Neuronal stem cell (in vitro differentiated cells): ENCODE measurements at regions not wholly inside any gene's neighbourhood (a gene's known extent, or its start where the extent isn't known, plus 50 kb on each side); places are given as distances from the start of the nearest gene placed in this dataset.
A peak's percentile ranks its signal among the peaks of the same experiment; 100 is the strongest.

Source experiments
- DNase-seq: peaks from one replicate; pipeline ENCODE4 v3.0.0-alpha.2; 2013; ENCODE audit warnings: low spot score
- H2AFZ ChIP-seq: one replicate; pipeline ENCODE4 v1.6.1; 2013; ENCODE audit warnings: mild to moderate bottlenecking, low read length, inconsistent platforms
- H2AK5ac ChIP-seq: 2 replicates; pipeline ENCODE4 v1.6.1; 2013; ENCODE audit warnings: low read depth, mild to moderate bottlenecking, inconsistent platforms, low read length, moderate library complexity, mixed read lengths
- H2BK120ac ChIP-seq: 2 replicates; pipeline ENCODE4 v1.6.1; 2013; ENCODE audit warnings: low read depth, mild to moderate bottlenecking, inconsistent platforms, low read length, moderate library complexity, mixed read lengths
- H2BK12ac ChIP-seq: one replicate; pipeline ENCODE4 v1.6.1; 2013; ENCODE audit warnings: low read length, inconsistent platforms
- H2BK15ac ChIP-seq: 2 replicates; pipeline ENCODE4 v1.6.1; 2013; ENCODE audit warnings: mild to moderate bottlenecking, low read length, inconsistent platforms, mixed read lengths
- H2BK5ac ChIP-seq: one replicate; pipeline ENCODE4 v1.6.1; 2013; ENCODE audit warnings: inconsistent platforms, mild to moderate bottlenecking, low read length, moderate library complexity
- H3K14ac ChIP-seq: one replicate; pipeline ENCODE4 v1.6.1; 2013; ENCODE audit warnings: low read length, inconsistent platforms
- H3K18ac ChIP-seq: 2 replicates; pipeline ENCODE4 v1.6.1; 2013; ENCODE audit warnings: low read length, inconsistent platforms
- H3K23ac ChIP-seq: 2 replicates; pipeline ENCODE4 v1.6.1; 2013; ENCODE audit warnings: low read depth, mild to moderate bottlenecking, mixed read lengths, low read length, inconsistent platforms; ENCODE audit not compliant: poor library complexity
- H3K27ac ChIP-seq: replicated peaks from 3 replicates; pipeline ENCODE4 v1.5.1; 2013; ENCODE audit warnings: low read length, inconsistent platforms
- H3K27me3 ChIP-seq, 3 experiments: 2 replicates each; pipeline ENCODE4 v1.6.1; 2013; ENCODE audit warnings: low read length in 3 of 3, mild to moderate bottlenecking in 2 of 3, inconsistent platforms in 1 of 3, low read depth in 1 of 3, mixed read lengths in 1 of 3, moderate library complexity in 1 of 3; ENCODE audit not compliant: control insufficient read depth in 3 of 3, insufficient read depth in 3 of 3
- H3K36me3 ChIP-seq, 2 donors: replicated peaks in 1 of 2; 2 replicates each; pipeline ENCODE4 v1.6.1; 2013; ENCODE audit warnings: low read length in 2 of 2; ENCODE audit not compliant: control insufficient read depth in 2 of 2, insufficient read depth in 2 of 2
- H3K4ac ChIP-seq: 2 replicates; pipeline ENCODE4 v1.6.1; 2013; ENCODE audit warnings: inconsistent platforms, mild to moderate bottlenecking, low read length, moderate library complexity
- H3K4me1 ChIP-seq, 2 donors: 1 replicate in 1 of 2; 2 replicates in 1 of 2; pipeline ENCODE4 v1.6.1; 2013; ENCODE audit warnings: low read length in 2 of 2, low read depth in 1 of 2; ENCODE audit not compliant: control insufficient read depth in 2 of 2, insufficient read depth in 1 of 2
- H3K4me2 ChIP-seq: one replicate; pipeline ENCODE4 v1.6.1; 2013; ENCODE audit warnings: mild to moderate bottlenecking, low read length, inconsistent platforms; ENCODE audit not compliant: insufficient read depth, poor library complexity, severe bottlenecking
- H3K4me3 ChIP-seq, 2 donors: 2 replicates each; pipeline ENCODE4 v1.5.1; 2013; ENCODE audit warnings: low read length in 2 of 2, mild to moderate bottlenecking in 2 of 2, inconsistent platforms in 1 of 2, moderate library complexity in 1 of 2
- H3K79me1 ChIP-seq: one replicate; pipeline ENCODE4 v1.6.1; 2013; ENCODE audit warnings: low read depth, mild to moderate bottlenecking, inconsistent platforms, low read length, moderate library complexity
- H3K9ac ChIP-seq: one replicate; pipeline ENCODE4 v1.6.1; 2013; ENCODE audit warnings: mild to moderate bottlenecking, low read depth, low read length, inconsistent platforms; ENCODE audit not compliant: poor library complexity
- H3K9me3 ChIP-seq, 2 donors: replicated peaks in 1 of 2; 2 replicates each; pipeline versions ENCODE3 to v1.6.1; 2013; ENCODE audit warnings: low read length in 2 of 2, mild to moderate bottlenecking in 2 of 2, inconsistent platforms in 1 of 2, low read depth in 1 of 2, mixed read lengths in 1 of 2, moderate library complexity in 1 of 2; ENCODE audit not compliant: control insufficient read depth in 2 of 2, insufficient read depth in 1 of 2
- H4K8ac ChIP-seq: one replicate; pipeline ENCODE4 v1.6.1; 2013; ENCODE audit warnings: low read depth, mild to moderate bottlenecking, inconsistent platforms, low read length, moderate library complexity
- H4K91ac ChIP-seq: one replicate; pipeline ENCODE4 v1.6.1; 2013; ENCODE audit warnings: low read length, low read depth, mild to moderate bottlenecking, inconsistent platforms; ENCODE audit not compliant: poor library complexity
- WGBS, 2 donors: extraction: QIAGEN DNeasy Blood & Tissue Kit; methylation state at CpG; one replicate each; pipeline ENCODE4 v1.1.7; 2013; ENCODE audit warnings: missing lambda C conversion rate in 2 of 2, mixed read lengths in 1 of 2; ENCODE audit not compliant: insufficient read length in 2 of 2, insufficient replicate concordance in 1 of 2; ENCODE audit errors: extremely low coverage in 2 of 2; 5-methylcytosine and 5-hydroxymethylcytosine counted together

- H2AK5ac ChIP-seq: no peak overlapping the region
- no peak overlapping the region for H2BK5ac ChIP-seq
- H3K4me1 ChIP-seq: peaks cover 0 to 5% of the 10 kb centered on the region in 2 donors
- no peak overlapping the region for H2BK15ac ChIP-seq
- H4K91ac ChIP-seq: no peak overlapping the region
- H4K8ac ChIP-seq: no peak overlapping the region
- H3K79me1 ChIP-seq: no peaks in the 10 kb centered on the region
- no peak overlapping the region for H3K23ac ChIP-seq
- no peak overlapping the region for H3K4me3 ChIP-seq
- H2BK12ac ChIP-seq: no peak overlapping the region
- H3K4ac ChIP-seq: no peak overlapping the region
- H3K36me3 ChIP-seq: no peaks in the 10 kb centered on the region
- no peaks in the 10 kb centered on the region for H3K27me3 ChIP-seq
- no peak overlapping the region for H2BK120ac ChIP-seq
- no peaks in the 10 kb centered on the region for H3K9me3 ChIP-seq
- no peak overlapping the region for H3K4me2 ChIP-seq
- H2AFZ ChIP-seq: no peak overlapping the region
- no CpG with 5 or more reads among the region's 10 CpGs for WGBS, 2 donors
- H3K18ac ChIP-seq: no peak overlapping the region
- DNase-seq: no peak
- H3K14ac ChIP-seq: no peak overlapping the region
- no peak overlapping the region for H3K27ac ChIP-seq
- no peak overlapping the region for H3K9ac ChIP-seq
Observed at GRCh38 chr11:134947556-134947955, 535.5 kb upstream of the B3GAT1 start.

DNA sequence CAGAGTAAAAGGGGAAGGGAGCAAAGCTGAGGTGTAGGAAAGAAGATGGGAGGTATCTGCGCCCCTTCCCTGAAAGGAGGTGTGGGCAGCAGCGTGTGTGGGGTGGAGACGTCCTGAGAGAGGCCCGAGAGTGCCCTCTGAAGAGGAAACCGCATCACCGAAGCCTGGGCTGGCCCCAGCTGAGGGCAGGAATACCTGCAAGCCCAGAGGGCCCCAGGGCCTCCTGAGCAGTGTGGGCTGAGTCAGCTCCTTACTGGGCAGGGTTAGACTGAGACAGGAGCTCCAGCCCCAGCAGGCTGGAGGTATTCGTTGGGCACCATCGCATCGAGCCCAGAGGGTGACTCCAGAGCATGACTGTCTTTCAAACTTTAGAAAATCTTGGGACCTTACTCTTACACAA is 534.0 kb upstream of the B3GAT1 start:
- peak overlapping the region; percentile 42 for H2BK5ac ChIP-seq
- H2AK5ac ChIP-seq: no peak overlapping the region
- no peak for DNase-seq
- no peak overlapping the region for H2BK120ac ChIP-seq
- no peak overlapping the region for H3K4ac ChIP-seq
- H3K9me3 ChIP-seq: no peaks in the 10 kb centered on the region
- H4K8ac ChIP-seq: no peak overlapping the region
- no peak overlapping the region for H3K4me3 ChIP-seq
- no peak overlapping the region for H3K4me2 ChIP-seq
- no peak overlapping the region for H3K14ac ChIP-seq
- no peak overlapping the region for H4K91ac ChIP-seq
- H3K9ac ChIP-seq: no peak overlapping the region
- H3K27ac ChIP-seq: no peak overlapping the region
- H3K18ac ChIP-seq: peak overlapping the region; percentile 35
- H2BK12ac ChIP-seq: no peak overlapping the region
- peaks cover 0 to 8% of the 10 kb centered on the region in 2 donors for H3K4me1 ChIP-seq
- no CpG with 5 or more reads among the region's 9 CpGs for WGBS, 2 donors
- H3K79me1 ChIP-seq: no peaks in the 10 kb centered on the region
- H3K23ac ChIP-seq: no peak overlapping the region
- no peak overlapping the region for H2AFZ ChIP-seq
- no peaks in the 10 kb centered on the region for H3K27me3 ChIP-seq
- no peak overlapping the region for H2BK15ac ChIP-seq
- H3K36me3 ChIP-seq: no peaks in the 10 kb centered on the region

DNA sequence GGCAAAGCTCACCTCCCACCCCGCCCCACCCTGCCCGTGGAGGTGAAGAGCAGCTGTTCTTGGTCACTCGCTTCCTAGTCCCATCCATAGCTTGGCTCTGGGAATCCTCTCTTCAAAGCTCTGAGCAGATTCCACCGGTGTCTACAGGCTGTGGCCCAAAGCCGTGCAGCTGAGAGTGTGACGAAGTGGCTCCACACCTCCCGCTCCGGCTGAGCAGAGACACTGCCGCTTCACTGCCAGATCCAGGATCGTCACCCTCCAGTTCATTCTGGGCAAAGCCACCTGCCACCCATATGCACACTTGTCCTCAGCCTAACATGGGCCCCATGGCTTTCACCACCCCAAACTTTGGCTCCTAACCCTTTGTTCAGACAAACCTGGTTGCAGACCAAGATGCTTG is 532.9 kb upstream of the B3GAT1 start:
- H2BK15ac ChIP-seq: no peak overlapping the region
- H3K14ac ChIP-seq: no peak overlapping the region
- H3K18ac ChIP-seq: no peak overlapping the region
- H2BK5ac ChIP-seq: no peak overlapping the region
- H3K4me2 ChIP-seq: no peak overlapping the region
- no peak overlapping the region for H3K27ac ChIP-seq
- no peak overlapping the region for H2AK5ac ChIP-seq
- no CpG with 5 or more reads among the region's 10 CpGs for WGBS, 2 donors
- H3K9ac ChIP-seq: no peak overlapping the region
- no peaks in the 10 kb centered on the region for H3K9me3 ChIP-seq
- no peak overlapping the region for H4K91ac ChIP-seq
- no peaks in the 10 kb centered on the region for H3K79me1 ChIP-seq
- H2BK12ac ChIP-seq: no peak overlapping the region
- no peak overlapping the region for H3K4ac ChIP-seq
- H3K4me1 ChIP-seq: peaks cover 6 to 9% of the 10 kb centered on the region in 2 donors
- no peaks in the 10 kb centered on the region for H3K27me3 ChIP-seq
- H4K8ac ChIP-seq: no peak overlapping the region
- no peak overlapping the region for H2BK120ac ChIP-seq
- no peaks in the 10 kb centered on the region for H3K36me3 ChIP-seq
- no peak overlapping the region for H2AFZ ChIP-seq
- no peak overlapping the region for H3K23ac ChIP-seq
- H3K4me3 ChIP-seq: no peak overlapping the region
- no peak for DNase-seq

- no peak overlapping the region for H2BK5ac ChIP-seq
- H3K36me3 ChIP-seq: no peaks in the 10 kb centered on the region
- H3K27ac ChIP-seq: no peak overlapping the region
- peaks cover 6 to 12% of the 10 kb centered on the region in 2 donors for H3K4me1 ChIP-seq
- no peak overlapping the region for H2BK120ac ChIP-seq
- no peak overlapping the region for H3K9ac ChIP-seq
- no peak overlapping the region for H3K4me2 ChIP-seq
- H3K27me3 ChIP-seq: no peaks in the 10 kb centered on the region
- no peak overlapping the region for H2BK12ac ChIP-seq
- no peak for DNase-seq
- no peak overlapping the region for H3K14ac ChIP-seq
- peak overlapping the region; percentile 60 for H4K91ac ChIP-seq
- H3K9me3 ChIP-seq: no peaks in the 10 kb centered on the region
- H3K18ac ChIP-seq: peak overlapping the region; percentile 42
- H2AFZ ChIP-seq: no peak overlapping the region
- H4K8ac ChIP-seq: no peak overlapping the region
- no peak overlapping the region for H3K4ac ChIP-seq
- no peaks in the 10 kb centered on the region for H3K79me1 ChIP-seq
- H3K23ac ChIP-seq: no peak overlapping the region
- H3K4me3 ChIP-seq: no peak overlapping the region
- peak overlapping the region; percentile 59 for H2BK15ac ChIP-seq
- peak overlapping the region; percentile 72 for H2AK5ac ChIP-seq
- no CpG with 5 or more reads among the region's 5 CpGs for WGBS, 2 donors
Observed at GRCh38 chr11:134944131-134944530, 532.1 kb upstream of the B3GAT1 start.
